NCI-H345 (cell line): ENCODE measurements at regions not wholly inside any gene's neighbourhood (a gene's known extent, or its start where the extent isn't known, plus 50 kb on each side); places are given as distances from the start of the nearest gene placed in this dataset.
"Not testable (repeated sequence)": the region's sequence is repeated elsewhere in the genome, so short reads cannot be mapped to it uniquely, and the experiment has no call there.

Source experiments
- DNase-seq: peaks from one replicate; lab custom pipeline; 2025; lab: John Stamatoyannopoulos, UW

DNA sequence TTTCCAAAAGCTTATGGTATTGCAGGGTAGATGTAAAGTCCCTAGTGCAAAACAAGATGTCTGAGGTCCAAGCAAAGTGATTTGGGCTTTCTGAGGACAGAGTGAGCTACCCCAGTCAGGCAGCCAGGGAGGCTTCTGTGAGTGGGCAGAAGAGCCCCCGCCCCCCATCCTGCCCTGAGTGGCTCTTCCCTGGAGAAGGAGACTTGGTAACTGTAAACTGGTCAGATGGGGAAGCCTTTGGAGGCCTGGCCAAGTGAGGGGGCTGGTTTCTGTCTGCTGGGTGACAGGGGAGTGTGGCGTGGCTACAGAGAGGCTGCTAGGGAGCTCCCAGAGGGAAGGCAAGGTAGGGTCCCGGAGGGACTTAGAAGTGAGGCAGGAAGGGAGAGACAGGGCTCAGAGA lies 181.3 kb upstream of the HAAO start:
- no peak for DNase-seq

DNA sequence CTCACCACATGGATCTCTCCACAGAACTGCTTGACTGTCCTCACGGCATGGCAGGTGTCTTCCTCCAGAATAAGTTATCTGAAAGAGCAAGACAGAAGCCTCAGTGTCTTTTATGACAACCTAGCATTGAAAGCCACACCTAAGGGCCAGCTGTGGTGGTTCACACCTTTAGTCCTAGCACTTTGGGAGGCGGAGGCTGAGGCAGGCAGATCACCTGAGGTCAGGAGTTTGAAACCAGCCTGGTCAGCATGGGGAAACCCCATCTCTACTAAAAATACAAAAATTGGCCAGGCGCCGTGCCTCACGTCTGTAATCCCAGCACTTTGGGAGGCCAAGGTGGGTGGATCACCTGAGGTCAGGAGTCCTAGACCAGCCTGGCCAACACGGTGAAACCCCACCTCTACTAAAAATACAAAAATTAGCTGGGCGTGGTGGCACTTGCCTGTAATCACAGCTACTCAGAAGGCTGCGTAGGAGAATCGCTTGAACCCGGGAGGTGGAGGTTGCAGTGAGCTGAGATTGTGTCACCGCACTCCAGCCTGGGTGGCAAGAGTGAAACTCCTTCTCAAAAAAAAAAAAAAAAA lies 180.6 kb upstream of the HAAO start:
- DNase-seq, result not testable (repeated sequence)

DNA sequence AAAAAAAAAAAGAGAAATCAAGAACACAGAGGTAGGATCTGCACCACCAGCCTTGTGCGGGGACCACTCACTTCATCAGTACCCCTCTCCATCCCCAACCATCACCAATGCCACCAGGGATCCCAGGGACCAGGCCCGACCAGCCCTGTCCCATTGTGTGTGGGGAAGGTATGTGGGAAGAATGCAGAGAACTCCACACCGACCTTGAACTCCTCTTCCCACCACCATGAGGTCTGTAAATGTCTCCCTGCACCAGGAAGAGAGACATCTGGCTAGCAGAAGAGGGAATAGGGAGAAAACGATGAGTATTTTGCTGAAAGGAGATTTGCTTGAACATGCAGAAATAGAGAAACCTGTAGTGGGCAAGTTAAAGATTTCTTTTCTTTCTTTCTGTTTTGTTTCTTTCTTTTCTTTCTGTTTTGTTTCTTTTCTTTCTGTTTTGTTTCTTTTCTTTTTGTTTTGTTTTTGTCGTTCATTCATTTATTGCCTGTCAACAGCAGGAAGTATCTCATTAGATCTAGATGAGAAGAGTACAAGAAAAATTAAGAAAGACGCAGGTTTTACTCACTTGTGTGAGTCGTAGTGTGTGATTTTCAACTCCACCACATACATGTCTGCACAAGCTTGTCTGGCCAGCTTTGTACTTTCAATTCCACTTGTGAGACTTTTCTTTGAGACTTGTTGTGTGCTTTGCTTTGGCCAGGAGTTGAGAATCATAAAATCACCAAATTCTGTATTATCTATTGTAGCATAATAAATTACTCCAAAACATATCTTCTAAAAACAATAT lies 179.8 kb upstream of the HAAO start:
- no peak for DNase-seq

- DNase-seq, result no peak
These were observed 179.0 kb upstream of the HAAO start for GRCh38 chr2:42971381-42971780.

DNA sequence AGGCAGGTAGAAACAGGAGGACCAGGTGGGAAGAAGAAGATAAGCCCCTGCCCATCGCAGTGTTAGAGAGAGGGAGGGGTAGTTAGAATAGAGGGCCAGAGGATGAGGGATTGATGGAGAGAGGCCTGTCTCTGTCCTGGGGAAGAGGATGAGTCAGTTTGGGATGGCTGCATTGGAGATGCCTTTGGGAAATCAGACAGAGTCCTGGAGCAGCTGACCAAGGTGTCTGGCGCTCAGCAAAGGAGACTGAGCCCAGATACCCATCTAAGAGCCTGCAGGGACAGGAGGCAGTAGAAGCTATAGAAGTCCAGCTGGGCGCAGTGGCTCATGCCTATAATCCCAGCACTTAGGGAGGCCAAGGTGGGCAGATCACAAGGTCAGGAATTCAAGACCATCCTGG lies 177.8 kb upstream of the HAAO start:
- DNase-seq, result no peak

DNA sequence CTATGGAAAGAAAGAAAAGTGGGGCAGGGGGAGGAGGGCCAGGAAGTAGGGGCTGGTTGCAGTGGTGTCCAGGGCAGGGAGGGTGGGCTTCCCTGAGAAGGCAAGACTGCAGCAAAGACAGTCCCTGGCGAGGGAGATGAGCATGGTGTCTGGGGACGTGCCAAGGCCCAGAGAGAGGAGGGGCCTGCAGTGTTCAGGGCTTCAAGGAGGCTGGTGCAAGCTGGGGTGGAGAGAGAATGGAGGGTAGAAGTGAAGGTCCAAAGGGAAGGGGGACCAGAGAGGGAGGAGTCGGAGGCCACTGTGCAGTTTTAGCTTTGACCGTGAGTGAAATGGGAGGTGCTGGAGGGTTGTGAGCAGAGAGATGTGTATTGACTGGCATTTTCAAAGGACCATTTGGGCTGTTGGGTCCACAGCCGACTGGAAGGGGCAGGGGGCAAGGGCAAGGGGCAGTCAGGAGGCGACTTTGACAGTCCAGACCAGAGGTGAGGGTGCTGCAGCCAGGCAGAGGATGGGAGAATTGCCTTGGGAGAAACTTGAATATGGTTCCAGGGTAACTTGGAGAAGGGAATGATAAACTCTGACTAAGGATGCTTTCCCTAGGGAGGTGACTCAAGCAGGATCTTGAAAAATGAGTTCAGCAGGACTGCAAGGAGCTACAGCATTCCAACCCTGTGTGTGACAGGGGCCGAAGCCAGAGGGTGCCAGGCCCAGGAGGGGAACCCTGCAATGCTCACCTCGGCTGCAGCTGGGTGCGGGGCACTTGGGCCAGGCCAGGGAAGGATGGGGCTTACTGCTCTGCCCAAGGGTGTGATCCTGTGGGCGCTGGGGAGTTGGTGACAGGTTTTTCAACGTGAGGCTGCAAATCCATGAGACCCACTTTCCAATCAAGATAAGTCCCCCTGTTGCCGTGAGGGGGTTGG lies 177.1 kb upstream of the HAAO start:
- no peak for DNase-seq

DNA sequence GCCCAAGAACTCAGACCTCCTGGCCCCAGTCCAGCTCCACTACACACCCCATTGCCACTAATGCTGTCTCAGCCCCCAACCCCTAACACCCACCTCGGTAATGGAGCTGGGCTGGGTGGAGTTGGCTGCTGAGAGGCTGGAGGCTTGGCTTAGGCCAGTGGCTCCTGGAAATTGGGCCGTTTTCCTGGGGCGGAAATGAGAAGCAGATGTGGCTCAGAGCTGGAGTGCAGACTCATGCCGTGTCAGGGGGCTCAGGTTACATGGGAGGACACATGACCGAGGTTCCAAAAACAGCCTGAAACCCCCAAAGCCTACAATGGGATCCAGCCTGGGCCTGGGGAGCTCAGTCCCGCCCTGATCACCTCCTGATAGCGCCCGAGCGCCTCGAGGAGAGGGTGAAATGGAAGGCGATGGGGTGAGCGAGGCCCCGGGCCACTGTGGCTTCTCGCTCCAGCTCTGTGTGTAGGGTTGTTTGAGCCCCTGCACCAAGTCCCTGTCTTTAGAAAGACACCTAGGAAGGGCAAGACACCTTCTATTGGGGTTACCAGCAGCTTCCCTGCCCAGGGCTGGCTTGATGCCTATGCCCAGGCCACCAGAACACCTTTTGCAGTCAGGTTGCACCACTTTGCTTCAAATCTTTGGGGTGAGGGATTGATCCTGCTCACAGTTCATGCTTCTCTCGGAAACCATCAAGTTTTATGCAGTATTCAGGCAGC lies 175.7 kb upstream of the HAAO start:
- no peak for DNase-seq

DNA sequence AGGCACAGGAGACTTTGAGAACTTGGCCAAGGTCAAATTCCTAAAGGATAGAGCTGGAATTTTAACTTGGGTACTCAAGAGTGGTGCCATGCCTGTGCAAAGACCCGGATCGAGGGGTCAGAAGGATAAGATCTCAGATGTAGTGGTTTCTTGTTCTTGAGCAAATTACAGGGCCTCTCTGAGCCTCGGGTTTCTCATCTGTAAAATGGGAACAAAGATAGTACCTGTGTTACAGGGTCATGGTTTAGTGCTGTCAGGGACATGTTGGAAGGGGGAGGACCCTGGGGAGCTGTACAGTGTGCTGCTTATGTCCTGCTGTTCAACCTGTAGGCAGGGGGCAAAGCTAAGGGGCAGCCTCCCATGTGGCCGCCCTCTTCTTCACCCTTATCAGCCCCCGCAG lies 173.5 kb upstream of the HAAO start:
- no peak for DNase-seq

- DNase-seq, result no peak
These were observed 172.8 kb upstream of the HAAO start for GRCh38 chr2:42965196-42965595.

GRCh38 chr2:42964439-42965083 lies 172.2 kb upstream of the HAAO start:
- DNase-seq, result no peak

- no peak for DNase-seq
These were observed 171.2 kb upstream of the HAAO start for GRCh38 chr2:42963452-42964068.

- no peak for DNase-seq
These were observed 170.1 kb upstream of the HAAO start for GRCh38 chr2:42962508-42962953.

- DNase-seq, result no peak
These were observed 169.6 kb upstream of the HAAO start for GRCh38 chr2:42961961-42962360.

GRCh38 chr2:42961385-42961811 lies 169.0 kb upstream of the HAAO start:
- DNase-seq, result no peak

- DNase-seq, result no peak
These were observed 168.4 kb upstream of the HAAO start for GRCh38 chr2:42960842-42961180.

DNA sequence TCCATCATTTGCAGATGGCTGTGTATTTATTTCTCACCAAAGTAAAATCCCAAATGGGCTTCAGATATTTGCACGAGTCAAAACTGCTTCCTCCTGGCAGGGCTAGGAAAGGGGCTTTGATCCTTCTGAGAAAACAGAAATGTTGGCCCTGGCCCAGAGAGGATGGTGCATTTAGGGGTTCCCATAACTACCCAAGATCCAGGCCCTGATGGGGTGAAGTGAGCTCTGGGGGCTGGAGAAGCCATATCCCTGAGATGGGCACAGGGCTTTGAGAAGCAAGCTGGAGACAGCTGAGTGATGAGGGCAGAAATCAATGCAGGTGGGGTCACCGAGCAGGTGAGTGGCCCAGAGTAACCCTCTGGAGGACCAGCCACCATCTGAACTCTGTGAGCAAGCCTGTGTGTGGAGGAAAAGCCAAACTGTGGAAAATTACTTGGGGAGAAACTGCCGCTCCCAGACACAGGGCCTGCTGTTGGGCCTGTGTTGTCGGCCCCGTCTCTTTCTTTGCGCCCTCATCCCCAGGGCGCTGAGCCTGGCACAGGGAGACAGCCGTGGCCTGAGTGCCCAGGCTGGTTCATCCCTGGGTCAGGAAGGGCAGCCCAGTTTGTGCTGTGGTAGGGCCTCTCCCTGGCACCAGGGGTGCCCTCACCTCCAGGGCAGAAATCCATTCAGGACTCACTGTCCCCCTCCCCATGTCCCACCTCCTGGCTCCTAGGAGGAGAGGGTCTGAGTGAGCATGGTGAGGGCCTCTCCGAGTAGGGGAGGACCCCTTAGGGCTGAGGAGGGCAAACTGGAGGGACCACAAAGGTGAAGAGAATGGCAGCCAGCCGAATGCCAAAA lies 167.8 kb upstream of the HAAO start:
- DNase-seq, result no peak

- DNase-seq, result no peak
These were observed 167.0 kb upstream of the HAAO start for GRCh38 chr2:42959234-42960001.

DNA sequence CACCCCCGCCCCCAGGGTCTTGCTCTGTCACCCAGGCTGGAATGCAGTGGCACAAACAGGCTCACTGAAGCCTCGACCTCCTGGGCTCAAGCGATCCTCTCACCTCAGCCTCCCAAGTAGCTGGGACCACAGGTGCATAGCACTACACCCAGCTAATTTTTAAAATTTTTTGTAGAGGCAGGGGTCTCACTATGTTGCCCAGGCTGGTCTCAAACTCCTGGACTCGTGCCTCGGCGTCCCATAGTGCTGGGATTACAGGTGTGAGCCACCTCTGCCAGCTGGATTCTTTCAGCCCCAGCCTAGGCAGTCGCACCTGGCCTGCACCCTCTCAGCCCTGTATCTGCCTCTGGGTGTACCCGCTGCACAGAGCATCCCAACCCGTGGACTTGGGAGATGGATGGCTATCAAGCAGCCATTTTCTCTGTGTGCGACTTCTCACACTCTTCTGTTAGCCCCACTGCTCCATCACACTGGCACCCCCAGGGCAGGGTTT lies 166.4 kb upstream of the HAAO start:
- no peak for DNase-seq

GRCh38 chr2:42957861-42958301 lies 165.5 kb upstream of the HAAO start:
- no peak for DNase-seq
